Activated naive CD8-positive, alpha-beta T cell treated with anti-CD3 and anti-CD28 coated beads for 36 hours (primary cell): ENCODE measurements at regions not wholly inside any gene's neighbourhood (a gene's known extent, or its start where the extent isn't known, plus 50 kb on each side); places are given as distances from the start of the nearest gene placed in this dataset.

Experiments
- DNase-seq: peaks from one replicate; pipeline ENCODE4 v3.0.0; 2021
- H3K27ac Mint-ChIP-seq: one replicate; pipeline ENCODE4 v1.8.0; 2022; ENCODE audit warnings: mild to moderate bottlenecking, moderate library complexity, mixed read lengths
- H3K27me3 Mint-ChIP-seq: one replicate; pipeline ENCODE4 v1.8.0; 2022; ENCODE audit warnings: mild to moderate bottlenecking, mixed read lengths
- H3K36me3 Mint-ChIP-seq: one replicate; pipeline ENCODE4 v1.8.0; 2021; ENCODE audit warnings: mild to moderate bottlenecking, mixed read lengths
- H3K4me1 Mint-ChIP-seq: one replicate; pipeline ENCODE4 v1.8.0; 2021; ENCODE audit warnings: mixed read lengths
- H3K4me3 Mint-ChIP-seq: one replicate; pipeline ENCODE4 v1.8.0; 2022; ENCODE audit warnings: mild to moderate bottlenecking, moderate library complexity, mixed read lengths
- H3K9me3 Mint-ChIP-seq: one replicate; pipeline ENCODE4 v1.8.0; 2022; ENCODE audit warnings: mixed read lengths

GRCh38 chr4:156628858-156629257 lies 342.7 kb downstream of the PDGFC start:
- peaks cover 5% of the 10 kb centered on the region for H3K9me3 Mint-ChIP-seq
- H3K27me3 Mint-ChIP-seq = no peaks in the 10 kb centered on the region
- no peak overlapping the region for H3K27ac Mint-ChIP-seq
- no peak for DNase-seq
- no peaks in the 10 kb centered on the region for H3K4me1 Mint-ChIP-seq
- no peak overlapping the region for H3K4me3 Mint-ChIP-seq
- no peaks in the 10 kb centered on the region for H3K36me3 Mint-ChIP-seq

GRCh38 chr4:156623376-156623775 lies 348.2 kb downstream of the PDGFC start:
- Mint-ChIP-seq H3K27me3 (no peaks in the 10 kb centered on the region), H3K4me1 (no peaks in the 10 kb centered on the region), H3K36me3 (no peaks in the 10 kb centered on the region), H3K4me3 (no peak overlapping the region), H3K9me3 (peaks cover 5% of the 10 kb centered on the region), H3K27ac (no peak overlapping the region)
- no peak for DNase-seq

GRCh38 chr4:156620786-156621185 lies 350.8 kb downstream of the PDGFC start:
- Mint-ChIP-seq H3K27me3 (no peaks in the 10 kb centered on the region), H3K9me3 (no peaks in the 10 kb centered on the region), H3K27ac (no peak overlapping the region), H3K4me3 (no peak overlapping the region), H3K36me3 (no peaks in the 10 kb centered on the region), H3K4me1 (no peaks in the 10 kb centered on the region)
- DNase-seq = no peak

GRCh38 chr4:156619154-156619934 lies 352.3 kb downstream of the PDGFC start:
- DNase-seq = no peak
- H3K27ac Mint-ChIP-seq = no peak overlapping the region
- H3K36me3 Mint-ChIP-seq = no peaks in the 10 kb centered on the region
- H3K9me3 Mint-ChIP-seq = no peaks in the 10 kb centered on the region
- no peak overlapping the region for H3K4me3 Mint-ChIP-seq
- no peaks in the 10 kb centered on the region for H3K27me3 Mint-ChIP-seq
- no peaks in the 10 kb centered on the region for H3K4me1 Mint-ChIP-seq

GRCh38 chr4:156615066-156615531 lies 356.5 kb downstream of the PDGFC start:
- no peak for DNase-seq
- Mint-ChIP-seq H3K27me3 (no peaks in the 10 kb centered on the region), H3K4me3 (no peak overlapping the region), H3K4me1 (no peaks in the 10 kb centered on the region), H3K27ac (no peak overlapping the region), H3K9me3 (no peaks in the 10 kb centered on the region), H3K36me3 (no peaks in the 10 kb centered on the region)

DNA sequence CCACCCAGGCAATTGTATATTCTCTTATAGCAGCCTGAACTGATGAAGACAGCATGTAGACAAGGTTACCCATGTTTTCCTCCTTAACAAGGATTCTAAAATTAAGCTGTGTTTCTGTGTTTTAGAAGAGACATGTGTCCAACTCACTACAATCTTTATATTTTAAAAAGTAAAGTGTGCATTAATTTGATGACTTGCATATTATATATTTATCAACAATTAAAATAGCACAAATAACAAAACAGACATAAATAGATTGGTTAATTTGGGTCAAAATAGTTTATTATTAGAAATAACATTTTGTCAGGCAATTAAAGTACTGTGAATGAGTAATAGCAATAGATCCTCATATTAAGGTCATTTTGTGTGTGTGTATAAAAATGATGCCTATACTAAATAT lies 357.1 kb downstream of the PDGFC start:
- no peaks in the 10 kb centered on the region for H3K36me3 Mint-ChIP-seq
- no peaks in the 10 kb centered on the region for H3K27me3 Mint-ChIP-seq
- H3K4me1 Mint-ChIP-seq = no peaks in the 10 kb centered on the region
- H3K4me3 Mint-ChIP-seq = no peak overlapping the region
- no peak for DNase-seq
- no peak overlapping the region for H3K27ac Mint-ChIP-seq
- H3K9me3 Mint-ChIP-seq = no peaks in the 10 kb centered on the region

GRCh38 chr4:156609421-156609820 lies 362.2 kb downstream of the PDGFC start:
- H3K36me3 Mint-ChIP-seq = no peaks in the 10 kb centered on the region

GRCh38 chr4:156608651-156609050 lies 362.9 kb downstream of the PDGFC start:
- DNase-seq = no peak
- no peak overlapping the region for H3K27ac Mint-ChIP-seq
- no peaks in the 10 kb centered on the region for H3K27me3 Mint-ChIP-seq
- H3K4me3 Mint-ChIP-seq = no peak overlapping the region
- no peaks in the 10 kb centered on the region for H3K36me3 Mint-ChIP-seq
- peaks cover 2% of the 10 kb centered on the region for H3K9me3 Mint-ChIP-seq
- no peaks in the 10 kb centered on the region for H3K4me1 Mint-ChIP-seq

More at GRCh38 chr4:156609421-156609820, 362.2 kb downstream of the PDGFC start:
- Mint-ChIP-seq H3K27ac (no peak overlapping the region), H3K4me3 (no peak overlapping the region), H3K27me3 (no peaks in the 10 kb centered on the region), H3K9me3 (peaks cover 2% of the 10 kb centered on the region), H3K4me1 (no peaks in the 10 kb centered on the region)
- DNase-seq = no peak

- Mint-ChIP-seq H3K36me3 (no peaks in the 10 kb centered on the region), H3K4me1 (no peaks in the 10 kb centered on the region), H3K9me3 (peaks cover 2% of the 10 kb centered on the region), H3K27ac (no peak overlapping the region), H3K27me3 (no peaks in the 10 kb centered on the region), H3K4me3 (no peak overlapping the region)
- DNase-seq = no peak
Observed at GRCh38 chr4:156607478-156607857, 364.1 kb downstream of the PDGFC start.

DNA sequence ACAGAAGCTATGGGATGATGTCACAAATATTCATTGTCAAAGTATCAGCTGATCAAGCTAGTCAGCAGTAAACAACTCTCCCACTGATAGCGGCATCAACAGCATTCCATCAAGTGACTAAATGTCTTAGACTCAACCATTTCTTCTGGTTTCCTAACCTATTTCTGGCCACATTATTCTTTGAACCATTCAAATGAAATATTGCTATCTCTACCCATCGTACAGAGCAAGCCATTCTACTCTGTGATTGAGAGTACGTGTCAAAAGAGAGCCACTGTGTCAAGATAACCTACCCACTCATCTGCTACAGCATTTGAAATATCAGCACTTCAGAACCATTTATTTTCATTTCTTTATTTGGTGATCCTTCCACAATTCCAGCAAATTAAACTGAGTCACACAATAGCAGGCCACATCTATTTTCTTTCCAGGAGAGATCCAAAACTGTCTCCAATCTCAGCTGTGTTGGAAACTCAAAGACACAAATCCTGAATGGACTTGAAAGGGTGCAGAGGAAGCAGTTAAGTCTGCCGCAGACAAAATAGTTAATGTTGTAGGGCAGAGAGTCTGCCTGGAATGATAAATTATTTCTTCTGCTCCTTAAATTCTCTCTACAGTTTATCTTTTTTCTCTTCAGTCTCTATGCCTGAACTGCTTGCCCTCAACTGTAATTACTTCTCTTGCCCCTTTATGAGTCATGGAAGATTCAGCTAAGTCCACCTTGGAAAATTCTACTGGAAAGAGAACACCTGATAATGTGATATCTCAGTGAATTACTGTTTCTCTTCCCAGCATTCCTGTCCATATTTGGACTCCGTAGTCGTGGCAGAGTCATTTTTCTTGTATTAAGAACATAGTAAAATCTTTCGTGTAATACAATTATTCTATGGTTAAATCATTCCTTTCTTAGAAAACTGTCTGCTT lies 364.8 kb downstream of the PDGFC start:
- Mint-ChIP-seq H3K27ac (no peak overlapping the region), H3K27me3 (no peaks in the 10 kb centered on the region), H3K4me1 (no peaks in the 10 kb centered on the region), H3K36me3 (no peaks in the 10 kb centered on the region), H3K9me3 (peaks cover 2% of the 10 kb centered on the region), H3K4me3 (no peak overlapping the region)
- DNase-seq = no peak

- DNase-seq = no peak
- Mint-ChIP-seq H3K36me3 (no peaks in the 10 kb centered on the region), H3K4me1 (no peaks in the 10 kb centered on the region), H3K9me3 (peaks cover 2% of the 10 kb centered on the region), H3K27me3 (peaks cover 3% of the 10 kb centered on the region), H3K27ac (no peak overlapping the region), H3K4me3 (no peak overlapping the region)
Observed at GRCh38 chr4:156598138-156598681, 373.4 kb downstream of the PDGFC start.

- H3K36me3 Mint-ChIP-seq = no peaks in the 10 kb centered on the region
- no peaks in the 10 kb centered on the region for H3K4me1 Mint-ChIP-seq
- no peak for DNase-seq
- peaks cover 2% of the 10 kb centered on the region for H3K9me3 Mint-ChIP-seq
- H3K4me3 Mint-ChIP-seq = no peak overlapping the region
- peaks cover 3% of the 10 kb centered on the region for H3K27me3 Mint-ChIP-seq
- no peak overlapping the region for H3K27ac Mint-ChIP-seq
Observed at GRCh38 chr4:156596706-156597329, 374.8 kb downstream of the PDGFC start.

DNA sequence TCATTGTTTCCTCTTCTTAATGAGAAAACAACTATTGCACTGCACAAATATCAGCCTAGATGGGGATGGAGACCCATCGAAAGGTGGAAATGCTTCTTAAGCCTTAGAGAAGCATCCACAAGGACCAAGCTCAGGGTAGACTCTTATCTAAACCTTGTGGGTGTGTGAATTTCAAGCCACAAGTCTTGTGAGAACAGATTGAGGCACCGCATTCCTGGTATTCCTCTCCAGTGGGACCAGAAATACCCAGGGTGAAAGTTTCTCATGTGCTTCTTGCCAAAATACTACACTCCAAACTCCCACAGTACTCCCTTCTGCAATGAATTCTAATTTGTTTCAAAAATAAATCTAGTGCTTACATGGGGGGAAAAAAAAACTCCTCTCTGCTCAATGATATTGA lies 375.6 kb downstream of the PDGFC start:
- Mint-ChIP-seq H3K9me3 (peaks cover 2% of the 10 kb centered on the region), H3K4me3 (no peak overlapping the region), H3K4me1 (no peaks in the 10 kb centered on the region), H3K36me3 (no peaks in the 10 kb centered on the region), H3K27me3 (no peaks in the 10 kb centered on the region), H3K27ac (no peak overlapping the region)
- DNase-seq = no peak

- H3K36me3 Mint-ChIP-seq = no peaks in the 10 kb centered on the region
- no peaks in the 10 kb centered on the region for H3K4me1 Mint-ChIP-seq
- H3K27me3 Mint-ChIP-seq = no peaks in the 10 kb centered on the region
- H3K27ac Mint-ChIP-seq = no peak overlapping the region
- H3K4me3 Mint-ChIP-seq = no peak overlapping the region
- peaks cover 2% of the 10 kb centered on the region for H3K9me3 Mint-ChIP-seq
- DNase-seq = no peak
Observed at GRCh38 chr4:156595041-156595440, 376.6 kb downstream of the PDGFC start.

- Mint-ChIP-seq H3K27ac (no peak overlapping the region), H3K4me1 (no peaks in the 10 kb centered on the region), H3K27me3 (no peaks in the 10 kb centered on the region), H3K9me3 (peaks cover 1% of the 10 kb centered on the region), H3K4me3 (no peak overlapping the region), H3K36me3 (no peaks in the 10 kb centered on the region)
- DNase-seq = no peak
Observed at GRCh38 chr4:156594624-156595023, 377.0 kb downstream of the PDGFC start.
